Mucosa of descending colon (tissue), 3 donors: ENCODE measurements at regions not wholly inside any gene's neighbourhood (a gene's known extent, or its start where the extent isn't known, plus 50 kb on each side); places are given as distances from the start of the nearest gene placed in this dataset.

Source experiments
- ATAC-seq: fragments of 200-7000 bp; cut with Tn5 transposase; one replicate; pipeline ENCODE4 v1.9.1; 2020; ENCODE audit warnings: mild to moderate bottlenecking, moderate library complexity
- DNase-seq, 3 donors: peaks; one replicate each; pipeline ENCODE4 v3.0.0-alpha.2; 2020
- H3K36me3 ChIP-seq: fragments of 200-600 bp; one replicate; pipeline ENCODE4 v1.8.0; 2021; ENCODE audit warnings: low read depth, mild to moderate bottlenecking
- H3K4me1 ChIP-seq: fragments of 200-600 bp; one replicate; pipeline ENCODE4 v1.8.0; 2021; ENCODE audit warnings: low read depth, mild to moderate bottlenecking
- H3K4me3 ChIP-seq: fragments of 200-600 bp; one replicate; pipeline ENCODE4 v1.8.0; 2021; ENCODE audit warnings: mild to moderate bottlenecking
- H3K9me3 ChIP-seq: fragments of 200-600 bp; one replicate; pipeline ENCODE4 v1.8.0; 2021; ENCODE audit warnings: mild to moderate bottlenecking
- intact Hi-C, 2 donors: fragments of 100-400 bp; cut with DNase I in 1 of 2; cut with micrococcal nuclease in 1 of 2; formaldehyde crosslinking; loops; one replicate each; pipeline versions ENCODE4 v1.11.0 to v1.11.1; 2022; cut with DNase I, micrococcal nuclease
- TF ChIP-seq, protein P1 (sequence below): fragments of 200-600 bp; IDR thresholded peaks from one replicate; pipeline ENCODE4 v1.8.0; 2022; ENCODE audit warnings: antibody characterized with exemption, mild to moderate bottlenecking
- donor health status: DM: no; HTN: no; CAD: no; lungs with moderate emphysema.
- donor health status: DM: no; HTN: no; CAD: no.
- donor health status: DM: no; HTN: yes; CAD: no.

DNA sequence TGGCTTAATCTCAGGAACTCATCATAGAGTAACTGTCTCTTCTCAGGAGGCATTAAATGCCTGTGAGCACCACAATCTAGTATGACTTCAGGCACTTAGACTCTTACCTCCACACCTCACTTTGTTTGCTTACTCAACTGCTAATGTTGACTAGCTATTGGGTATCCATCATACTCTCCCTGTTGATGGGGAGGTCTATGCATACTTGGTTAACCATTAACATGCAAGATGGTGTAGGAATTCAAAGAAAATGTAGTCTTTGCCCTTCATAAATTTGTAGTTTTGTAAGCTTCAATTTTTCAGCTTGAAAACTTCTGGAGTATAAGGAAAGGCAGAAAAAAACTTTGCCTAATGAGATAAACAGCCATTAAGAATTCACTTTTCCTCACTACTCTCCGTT, 501.0 kb upstream of the MARCKS start:
- no peaks in the 10 kb centered on the region for H3K9me3 ChIP-seq
- H3K36me3 ChIP-seq: no peaks in the 10 kb centered on the region
- DNase-seq: no peak
- TF ChIP-seq, protein P1, sequence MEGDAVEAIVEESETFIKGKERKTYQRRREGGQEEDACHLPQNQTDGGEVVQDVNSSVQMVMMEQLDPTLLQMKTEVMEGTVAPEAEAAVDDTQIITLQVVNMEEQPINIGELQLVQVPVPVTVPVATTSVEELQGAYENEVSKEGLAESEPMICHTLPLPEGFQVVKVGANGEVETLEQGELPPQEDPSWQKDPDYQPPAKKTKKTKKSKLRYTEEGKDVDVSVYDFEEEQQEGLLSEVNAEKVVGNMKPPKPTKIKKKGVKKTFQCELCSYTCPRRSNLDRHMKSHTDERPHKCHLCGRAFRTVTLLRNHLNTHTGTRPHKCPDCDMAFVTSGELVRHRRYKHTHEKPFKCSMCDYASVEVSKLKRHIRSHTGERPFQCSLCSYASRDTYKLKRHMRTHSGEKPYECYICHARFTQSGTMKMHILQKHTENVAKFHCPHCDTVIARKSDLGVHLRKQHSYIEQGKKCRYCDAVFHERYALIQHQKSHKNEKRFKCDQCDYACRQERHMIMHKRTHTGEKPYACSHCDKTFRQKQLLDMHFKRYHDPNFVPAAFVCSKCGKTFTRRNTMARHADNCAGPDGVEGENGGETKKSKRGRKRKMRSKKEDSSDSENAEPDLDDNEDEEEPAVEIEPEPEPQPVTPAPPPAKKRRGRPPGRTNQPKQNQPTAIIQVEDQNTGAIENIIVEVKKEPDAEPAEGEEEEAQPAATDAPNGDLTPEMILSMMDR: no peak
- H3K4me3 ChIP-seq: no peak overlapping the region
- H3K4me1 ChIP-seq: peaks cover 6% of the 10 kb centered on the region
- intact Hi-C loops: no loop called here
- no peak for ATAC-seq

DNA sequence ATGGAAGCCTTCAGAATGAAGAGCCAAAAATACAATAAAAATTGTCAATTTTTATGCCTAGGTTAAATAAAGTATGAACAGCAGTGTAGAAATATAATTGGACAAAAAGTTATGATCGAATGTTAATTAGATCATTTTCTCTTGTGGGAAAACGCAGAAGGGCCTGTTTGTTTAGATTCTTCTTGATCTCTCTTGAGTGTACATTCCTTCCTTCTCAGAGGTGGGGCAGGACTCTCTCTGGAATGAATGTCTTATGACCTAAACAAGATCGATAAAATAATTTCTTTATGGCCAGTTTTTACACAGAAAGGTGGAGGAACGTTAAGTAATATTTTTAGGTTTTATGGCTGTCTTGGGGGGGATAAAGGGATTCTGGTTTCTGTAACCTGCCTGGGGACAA, 500.1 kb upstream of the MARCKS start:
- no peaks in the 10 kb centered on the region for H3K36me3 ChIP-seq
- TF ChIP-seq, protein P1: no peak
- DNase-seq (no peak), ATAC-seq (no peak)
- no peaks in the 10 kb centered on the region for H3K4me1 ChIP-seq
- intact Hi-C loops: no loop called here
- no peaks in the 10 kb centered on the region for H3K9me3 ChIP-seq
- no peak overlapping the region for H3K4me3 ChIP-seq

DNA sequence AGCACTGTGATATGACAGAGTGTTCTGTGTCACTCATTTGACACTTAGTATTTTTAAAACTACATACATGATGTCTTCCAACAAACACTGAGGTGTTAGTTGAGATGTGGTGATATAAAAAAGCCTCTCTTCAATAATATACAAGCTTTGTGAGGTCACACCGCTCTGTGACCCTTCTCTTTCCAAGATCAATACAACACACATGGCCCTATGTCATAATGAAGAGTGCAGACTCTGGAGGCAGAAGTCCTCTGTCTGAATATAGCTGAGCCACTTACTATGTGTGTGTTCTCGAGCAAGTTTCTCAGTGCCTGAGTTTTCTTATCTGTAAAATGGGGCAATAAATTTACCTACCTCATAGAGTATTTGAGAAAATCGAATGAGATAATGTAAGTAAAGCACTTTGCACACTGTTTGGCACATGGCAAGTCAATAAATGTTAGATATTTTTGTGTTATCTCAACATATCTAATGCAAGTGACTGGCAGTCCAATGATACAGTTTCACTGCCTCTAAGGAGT, 499.0 kb upstream of the MARCKS start:
- H3K36me3 ChIP-seq: no peaks in the 10 kb centered on the region
- intact Hi-C loops: no loop called here
- TF ChIP-seq, protein P1: no peak
- H3K4me3 ChIP-seq: no peak overlapping the region
- no peaks in the 10 kb centered on the region for H3K9me3 ChIP-seq
- ATAC-seq: no peak
- no peaks in the 10 kb centered on the region for H3K4me1 ChIP-seq
- DNase-seq: no peak

DNA sequence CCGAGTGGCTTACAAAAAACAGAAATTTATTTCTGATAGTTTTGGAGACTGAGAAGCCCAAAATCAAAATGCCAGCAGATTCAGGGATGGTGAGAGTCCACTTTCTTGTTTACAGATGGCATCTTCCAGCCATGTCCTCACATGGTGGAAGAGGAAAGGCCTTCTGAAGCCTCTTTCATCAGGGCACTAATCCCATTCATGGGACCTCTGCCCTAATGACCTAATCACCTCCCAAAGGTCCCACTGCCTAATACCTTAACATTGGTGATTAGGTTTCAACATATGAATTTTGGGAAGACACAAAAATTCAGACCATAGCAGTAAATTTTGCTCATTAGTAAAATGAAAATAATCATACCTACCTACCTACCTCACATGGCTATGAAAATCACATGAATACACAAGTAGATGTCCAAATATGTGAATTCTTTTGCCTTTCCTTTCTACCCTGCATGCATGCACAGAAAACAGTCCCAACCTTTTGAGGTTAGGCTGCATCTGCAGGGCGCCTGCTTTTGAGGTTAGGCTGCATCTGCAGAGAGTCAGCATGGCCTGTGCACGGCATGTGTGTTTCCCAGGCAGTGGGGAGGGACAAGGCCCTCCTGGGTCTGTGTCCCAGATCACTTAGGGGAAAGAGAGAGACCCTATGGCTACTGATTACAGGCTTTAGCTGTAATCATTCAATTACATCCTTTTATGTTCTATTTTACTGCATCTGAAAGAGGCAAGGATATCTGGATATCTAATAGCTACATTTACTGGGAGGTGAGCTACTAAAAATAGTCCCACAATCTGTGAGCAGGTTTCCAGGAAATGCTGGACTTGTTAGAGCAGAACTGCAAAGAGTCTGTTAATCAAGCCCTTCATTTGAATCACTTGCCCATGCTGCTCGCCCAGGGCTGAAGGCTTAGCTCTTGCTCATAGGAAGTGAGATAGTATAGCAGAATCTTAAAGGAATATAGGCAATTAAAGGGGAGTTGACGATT, 497.7 kb upstream of the MARCKS start:
- intact Hi-C loops: no loop called here
- ATAC-seq (no peak), DNase-seq (no peak)

DNA sequence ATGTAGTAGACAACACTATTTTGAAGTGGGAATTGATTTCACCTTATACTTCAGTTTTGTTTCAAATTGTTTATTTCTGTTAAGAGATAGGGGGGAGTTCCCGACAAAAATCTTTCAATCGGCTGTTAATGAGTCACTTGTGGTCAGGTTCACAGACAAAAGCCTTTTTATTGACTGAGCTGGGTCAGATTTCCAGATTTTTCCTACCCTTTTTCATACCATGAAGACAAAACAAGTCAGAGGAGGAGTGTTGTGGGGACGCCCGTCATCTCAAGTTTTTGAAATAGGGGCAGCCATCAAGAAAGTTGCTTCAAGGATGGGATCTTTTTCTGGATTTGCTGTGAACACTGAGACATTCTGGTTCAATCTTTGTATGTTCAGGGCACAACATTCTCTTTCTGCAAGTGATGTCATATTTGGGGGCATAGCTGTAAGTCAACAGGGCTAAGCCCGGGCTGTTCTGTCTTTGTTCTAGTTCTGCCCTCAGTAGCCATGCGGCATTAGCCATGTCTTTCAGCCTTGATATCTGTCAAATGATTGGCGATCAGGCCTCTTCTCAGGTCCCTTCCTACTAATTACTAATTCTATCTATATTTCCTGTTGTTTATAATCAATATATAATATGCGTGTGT, 496.0 kb upstream of the MARCKS start:
- intact Hi-C loops: no loop called here
- H3K9me3 ChIP-seq: no peaks in the 10 kb centered on the region

More for the DNA sequence above, 497.7 kb upstream of the MARCKS start:
- Histone ChIP-seq H3K4me1 (no peaks in the 10 kb centered on the region), H3K4me3 (no peak overlapping the region), H3K36me3 (no peaks in the 10 kb centered on the region), H3K9me3 (no peaks in the 10 kb centered on the region)
- TF ChIP-seq, protein P1: no peak

More for the DNA sequence above, 496.0 kb upstream of the MARCKS start:
- Histone ChIP-seq H3K36me3 (no peaks in the 10 kb centered on the region), H3K4me1 (no peaks in the 10 kb centered on the region), H3K4me3 (no peak overlapping the region)
- DNase-seq (no peak), ATAC-seq (no peak)
- TF ChIP-seq, protein P1: no peak
